HG02588 (cell line): ENCODE measurements at regions not wholly inside any gene's neighbourhood (a gene's known extent, or its start where the extent isn't known, plus 50 kb on each side); places are given as distances from the start of the nearest gene placed in this dataset.
"Not testable (repeated sequence)": the region's sequence is repeated elsewhere in the genome, so short reads cannot be mapped to it uniquely, and the experiment has no call there.

ENCODE experiments used
- ATAC-seq: cut with Tn5 transposase; IDR thresholded peaks from one replicate; pipeline ENCODE4 v1.9.1; 2021; ENCODE audit warnings: mild to moderate bottlenecking, moderate library complexity; ENCODE audit not compliant: unreplicated experiment

DNA sequence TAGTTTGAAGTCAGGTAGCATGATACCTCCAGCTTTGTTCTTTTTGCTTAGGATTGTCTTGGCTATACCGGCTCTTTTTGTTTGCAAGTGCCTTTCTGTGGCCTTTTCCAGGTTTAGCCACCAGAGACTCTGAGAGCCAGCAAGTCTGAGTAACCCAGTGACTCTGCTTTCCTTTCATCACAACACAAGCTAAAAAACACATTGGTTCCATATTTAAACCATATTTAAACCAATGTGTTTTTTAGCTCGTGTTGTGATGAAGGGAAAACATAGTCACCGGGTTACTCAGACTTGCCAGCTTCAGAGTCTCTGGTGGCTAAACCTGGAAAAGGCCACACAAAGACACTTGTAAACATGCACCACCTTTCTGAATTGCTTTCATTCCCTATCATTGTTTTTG, 493.3 kb downstream of the NTRK2 start:
- ATAC-seq, result no peak

DNA sequence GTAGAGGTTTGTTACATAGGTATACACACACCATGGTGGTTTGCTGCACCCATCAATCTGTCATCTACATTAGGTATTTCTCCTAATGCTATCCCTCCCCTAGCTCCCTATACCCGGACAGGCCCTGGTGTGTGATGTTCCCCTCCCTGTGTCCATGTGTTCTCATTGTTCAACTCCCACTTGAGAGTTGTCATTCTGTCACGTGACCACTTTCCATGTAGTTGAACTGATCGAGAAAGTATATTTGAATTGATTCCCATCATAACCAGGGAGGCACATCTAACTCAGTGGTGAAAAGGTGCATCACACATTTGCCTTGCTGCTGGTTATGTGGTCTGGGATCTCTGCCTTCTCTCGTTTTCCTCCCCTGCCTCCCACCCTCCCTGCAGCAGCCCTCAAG, 491.4 kb downstream of the NTRK2 start:
- not testable (repeated sequence) for ATAC-seq

DNA sequence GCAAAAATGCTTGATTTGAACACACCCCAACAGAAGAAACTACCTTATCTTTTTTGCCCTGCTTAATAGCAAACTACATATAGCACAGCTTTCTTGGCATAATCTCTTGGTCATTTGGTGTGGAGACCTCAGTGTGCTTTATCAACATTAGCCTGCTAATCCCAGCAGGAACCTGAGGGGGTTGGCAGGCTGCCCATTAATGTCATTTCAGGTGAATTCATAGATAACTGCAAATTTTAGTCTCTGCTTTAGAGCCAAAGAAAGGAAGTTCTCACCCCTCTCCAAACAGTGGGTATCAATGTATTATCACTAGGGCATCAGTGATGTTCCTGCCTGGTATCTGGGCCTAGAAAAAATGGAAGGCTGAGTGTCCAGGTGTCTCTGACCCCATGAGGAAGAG, 489.0 kb downstream of the NTRK2 start:
- ATAC-seq, result no peak

DNA sequence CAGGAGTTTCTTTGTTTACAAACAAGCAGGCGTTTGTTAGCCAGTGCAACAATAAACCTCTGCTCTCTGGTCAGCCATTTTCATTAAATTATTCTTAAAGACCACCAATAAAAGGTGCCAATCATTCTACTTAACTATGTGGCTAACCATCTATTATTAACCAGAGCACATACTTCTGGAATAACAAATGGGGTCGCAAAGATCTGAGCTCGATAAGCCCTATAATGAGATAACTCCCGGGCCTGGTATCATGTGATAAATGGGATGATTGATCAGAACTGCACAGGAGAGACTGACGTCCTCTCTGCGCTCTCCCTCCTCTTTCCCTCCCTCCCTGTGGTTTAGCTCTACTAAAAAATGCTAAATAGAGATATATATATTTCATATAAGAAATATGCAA, 488.2 kb downstream of the NTRK2 start:
- no peak for ATAC-seq

DNA sequence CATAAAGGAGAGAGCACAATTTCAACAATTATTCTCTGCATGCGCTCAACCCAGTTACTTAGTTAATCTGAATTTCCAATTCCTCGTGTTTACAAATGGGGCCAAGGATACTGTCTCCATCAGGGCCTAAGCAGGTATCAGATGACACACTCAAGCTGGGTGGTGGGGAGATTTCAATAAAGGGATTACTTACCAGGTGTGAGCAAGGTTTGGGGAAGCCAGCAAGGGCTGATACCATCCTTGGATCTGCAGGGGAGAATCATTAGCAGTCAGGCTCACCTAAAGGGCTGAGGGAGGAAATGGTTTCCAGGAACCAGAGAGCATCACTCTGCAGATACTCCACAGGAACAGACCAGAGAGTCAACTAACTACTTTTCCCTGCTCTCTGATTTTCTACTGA, 487.1 kb downstream of the NTRK2 start:
- ATAC-seq, result no peak

DNA sequence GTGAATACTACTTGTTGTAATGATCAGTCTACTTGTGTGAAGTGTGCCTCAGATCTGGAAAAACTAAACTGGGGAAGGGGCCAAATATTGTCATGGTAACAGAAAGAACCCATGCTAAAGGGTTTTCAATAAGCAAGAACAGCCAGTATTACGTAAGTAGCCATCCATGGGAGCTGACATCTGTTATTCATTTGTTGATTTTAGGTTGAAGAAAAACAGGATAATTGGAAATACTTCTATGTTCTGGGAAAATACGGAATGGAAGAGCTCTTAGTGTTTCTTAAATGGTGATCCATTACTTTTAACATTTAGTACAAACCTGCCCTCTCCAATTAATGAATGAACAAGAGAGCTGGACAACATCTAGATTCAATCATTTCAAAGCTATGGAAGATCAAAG, 485.8 kb downstream of the NTRK2 start:
- ATAC-seq, result no peak

DNA sequence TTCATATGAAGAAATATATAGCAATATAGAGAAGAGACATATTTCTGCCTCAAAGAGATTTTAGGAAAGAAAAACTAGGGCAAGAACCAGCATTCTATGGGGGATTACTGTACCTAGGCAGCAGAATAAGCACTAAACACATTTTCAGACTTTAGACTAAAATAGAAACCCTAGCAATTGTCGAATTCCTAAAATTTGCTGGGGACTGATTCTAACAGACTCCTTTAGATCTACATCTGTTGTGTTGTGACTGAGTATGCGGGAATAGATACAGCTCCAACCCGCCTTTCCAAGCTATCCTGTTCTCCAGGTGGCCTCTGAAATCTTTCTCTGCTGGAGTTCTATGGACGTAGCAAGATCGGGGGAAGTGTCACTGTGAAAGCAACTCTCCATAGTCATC, 482.2 kb downstream of the NTRK2 start:
- no peak for ATAC-seq

DNA sequence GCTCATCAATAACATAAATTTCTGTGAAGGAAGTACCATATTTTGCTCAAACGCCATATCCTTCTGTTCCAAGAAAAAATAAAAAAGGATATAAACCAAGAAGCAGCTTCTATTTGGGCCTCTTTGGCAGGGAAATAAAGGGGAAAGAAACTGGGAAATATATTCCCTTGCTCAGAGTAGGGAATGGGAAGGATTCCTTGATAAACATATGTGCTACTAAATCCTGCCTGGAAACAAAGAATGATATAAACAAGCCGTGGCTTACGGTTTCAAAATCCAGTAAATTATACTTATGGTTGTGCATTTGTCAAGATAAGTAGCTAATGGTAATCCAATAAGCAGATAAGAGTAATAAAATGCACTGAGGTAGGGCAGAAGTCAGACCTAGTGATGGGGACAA, 481.6 kb downstream of the NTRK2 start:
- ATAC-seq, result no peak

DNA sequence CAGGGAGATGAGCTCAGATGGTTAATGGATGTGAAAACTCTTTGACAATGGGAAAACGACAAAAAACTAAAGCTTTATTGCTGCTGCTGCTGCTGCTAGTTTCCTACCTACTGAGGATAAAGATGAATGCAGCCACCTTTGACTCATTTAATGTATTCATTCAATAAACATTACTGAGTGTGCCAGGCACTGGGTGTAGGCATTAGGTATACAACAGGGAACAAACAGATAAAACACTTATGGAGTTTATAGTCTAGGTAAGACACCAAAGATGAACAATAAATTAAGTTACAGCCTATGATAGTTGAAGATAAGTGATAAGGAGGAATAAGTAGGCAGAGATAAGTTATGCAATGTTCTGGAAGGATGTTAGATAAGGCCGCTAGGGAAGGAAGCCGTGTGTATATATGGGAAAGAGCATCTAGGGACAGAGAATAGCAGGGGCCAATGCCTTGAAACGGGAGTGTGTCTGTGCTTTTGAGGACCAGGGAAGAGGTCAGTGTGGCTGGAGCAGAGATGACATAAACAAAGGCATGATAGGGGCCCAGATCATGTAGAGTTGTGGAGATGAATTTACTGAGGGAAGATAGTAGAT, 477.6 kb downstream of the NTRK2 start:
- ATAC-seq, result no peak

DNA sequence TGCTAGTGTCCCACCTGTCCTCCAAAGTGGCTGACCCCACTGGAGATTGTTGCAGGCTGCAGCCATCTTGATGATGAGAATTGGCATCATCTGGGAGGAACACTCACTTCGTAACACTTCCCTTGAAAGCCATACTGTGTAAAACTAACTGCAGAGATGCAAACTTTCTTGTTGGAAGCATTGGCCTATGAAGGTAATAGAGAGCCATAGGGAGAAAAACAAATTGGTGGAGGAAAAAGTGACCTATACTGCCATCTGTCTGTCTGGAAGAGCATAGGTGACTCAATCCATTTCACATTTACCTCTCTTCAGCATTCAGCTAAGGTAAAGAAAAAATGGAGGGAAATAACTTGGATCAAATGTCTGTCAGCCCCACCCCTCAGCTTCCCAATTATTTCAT, 473.4 kb downstream of the NTRK2 start:
- no peak for ATAC-seq

DNA sequence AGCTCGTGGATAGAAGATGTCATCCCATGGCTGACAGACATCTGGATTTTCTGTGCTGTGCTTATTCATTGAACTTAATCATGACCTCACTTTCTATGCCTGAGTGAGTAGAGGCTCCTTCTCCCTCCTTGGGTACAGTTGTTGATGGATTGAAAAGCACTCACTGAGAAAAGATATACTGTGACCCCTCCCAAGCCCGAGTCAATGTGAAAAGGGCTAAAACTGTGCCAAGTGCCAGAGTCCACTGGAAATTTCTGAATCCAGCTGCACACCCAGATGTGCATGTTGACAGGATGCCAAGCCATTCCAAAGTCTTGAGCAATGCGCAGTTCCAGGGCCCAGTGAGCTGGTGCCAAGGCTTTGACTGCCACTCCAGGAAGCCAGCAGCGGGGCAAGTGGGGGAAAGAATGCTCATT, 473.0 kb downstream of the NTRK2 start:
- ATAC-seq, result no peak

DNA sequence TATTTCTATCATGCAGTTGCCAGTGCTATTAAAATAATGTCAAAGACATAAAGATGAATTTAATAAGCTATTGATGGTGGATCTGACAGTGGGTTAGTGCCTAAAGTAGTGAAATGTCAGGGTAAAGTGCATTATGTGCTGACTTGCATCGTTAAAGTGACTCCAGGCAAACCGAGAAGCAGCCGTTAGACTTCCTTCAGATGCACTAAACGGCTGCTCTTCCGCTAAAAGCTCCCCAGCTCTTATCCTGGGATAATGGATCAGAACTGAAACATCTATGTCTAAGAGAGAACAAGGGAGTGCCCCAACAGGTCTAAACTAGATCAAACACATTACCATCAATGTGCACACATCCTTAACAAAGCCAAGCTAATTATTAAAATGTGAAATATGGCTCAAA, 468.2 kb downstream of the NTRK2 start:
- ATAC-seq, result no peak

DNA sequence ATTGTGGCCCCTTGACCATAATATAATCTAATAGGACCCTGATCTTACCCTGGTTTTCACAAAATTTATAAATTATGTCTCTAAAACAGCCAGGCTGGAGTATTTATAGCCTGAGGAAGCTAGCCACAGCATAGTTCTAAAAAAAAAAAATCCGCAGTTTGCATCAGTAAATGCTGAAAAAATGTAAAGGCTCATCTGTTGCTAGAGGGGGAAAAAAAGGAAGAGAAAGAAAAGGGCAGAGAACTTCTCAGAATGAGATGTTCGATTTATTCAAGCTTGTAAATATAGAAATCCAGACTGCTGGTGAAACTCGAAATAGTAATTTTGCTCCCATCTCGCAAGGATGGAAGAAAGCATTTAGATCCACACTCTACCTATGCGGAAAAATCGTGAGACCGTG, 467.5 kb downstream of the NTRK2 start:
- ATAC-seq, result no peak

DNA sequence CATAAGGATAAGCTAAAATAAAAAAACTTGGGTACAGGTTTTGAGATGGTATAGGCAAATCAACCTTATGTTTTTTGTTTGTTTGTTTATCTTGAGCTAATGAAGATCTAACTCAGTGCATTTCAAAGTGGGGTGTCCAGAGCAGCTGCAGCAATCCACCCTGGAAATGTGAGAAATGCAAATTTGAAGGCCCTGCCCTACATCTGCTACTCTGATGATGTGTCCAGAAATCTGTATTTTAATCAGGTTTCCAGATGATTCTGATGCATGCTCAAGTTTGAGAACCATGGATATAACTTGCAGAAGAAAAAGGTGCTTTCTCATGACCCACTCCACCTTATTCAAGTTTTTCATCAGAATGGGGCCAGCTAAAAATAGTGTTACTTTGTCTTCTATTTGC, 467.0 kb downstream of the NTRK2 start:
- ATAC-seq, result no peak

DNA sequence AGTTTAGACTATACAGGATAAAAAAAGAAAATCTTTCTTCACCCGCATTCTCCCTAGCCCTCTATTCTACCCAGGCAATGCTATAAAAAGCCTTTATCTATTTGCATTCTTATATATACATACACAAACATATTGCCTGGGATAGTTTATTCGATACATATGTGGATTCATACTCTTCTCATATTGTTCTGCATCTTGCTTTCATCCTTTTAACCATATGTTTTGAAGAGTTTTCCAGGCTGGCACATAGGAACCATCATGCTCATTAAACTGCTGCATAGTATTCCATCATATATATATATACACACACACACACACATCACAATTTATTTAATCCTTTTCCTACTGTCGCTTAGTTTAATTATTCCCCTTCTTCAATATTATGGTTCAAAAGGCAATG, 461.2 kb downstream of the NTRK2 start:
- no peak for ATAC-seq

DNA sequence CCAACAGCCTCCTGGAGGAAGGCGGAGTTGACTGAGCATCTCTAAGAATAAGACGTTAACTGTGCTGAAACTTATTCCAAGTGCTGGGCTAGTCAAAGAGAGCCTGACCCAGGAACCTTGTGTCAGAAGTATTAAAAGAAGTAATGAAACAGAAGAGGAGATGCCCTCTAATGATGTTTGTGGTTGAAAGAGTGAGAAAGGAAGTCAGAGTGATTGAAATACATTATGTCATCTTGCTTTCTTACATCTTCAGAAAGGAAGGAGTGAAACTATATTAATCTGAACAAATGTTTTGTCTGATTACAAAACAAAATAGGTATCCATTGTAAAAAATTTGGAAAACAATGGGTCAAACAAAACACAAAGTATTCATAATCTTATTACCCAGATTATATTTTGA, 460.7 kb downstream of the NTRK2 start:
- ATAC-seq, result no peak

DNA sequence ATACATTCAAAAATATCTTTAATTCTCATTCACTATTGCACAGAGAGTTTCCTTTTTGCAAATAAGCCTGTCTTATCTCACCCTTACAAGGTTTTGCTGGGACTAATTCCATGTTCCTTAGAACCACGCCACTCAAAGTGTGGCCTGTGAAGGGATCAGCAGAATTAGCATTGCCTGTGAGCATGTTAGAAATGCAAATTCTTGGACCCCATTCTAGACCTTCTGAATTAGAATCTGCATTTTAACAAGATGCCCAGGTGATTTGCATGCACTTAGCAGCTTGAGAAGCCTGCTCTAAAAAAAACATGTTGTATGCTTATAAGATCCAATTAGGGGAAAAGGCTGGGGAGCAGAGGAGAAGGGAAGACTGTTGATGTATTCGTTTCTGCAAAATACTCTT, 460.0 kb downstream of the NTRK2 start:
- ATAC-seq, result no peak

DNA sequence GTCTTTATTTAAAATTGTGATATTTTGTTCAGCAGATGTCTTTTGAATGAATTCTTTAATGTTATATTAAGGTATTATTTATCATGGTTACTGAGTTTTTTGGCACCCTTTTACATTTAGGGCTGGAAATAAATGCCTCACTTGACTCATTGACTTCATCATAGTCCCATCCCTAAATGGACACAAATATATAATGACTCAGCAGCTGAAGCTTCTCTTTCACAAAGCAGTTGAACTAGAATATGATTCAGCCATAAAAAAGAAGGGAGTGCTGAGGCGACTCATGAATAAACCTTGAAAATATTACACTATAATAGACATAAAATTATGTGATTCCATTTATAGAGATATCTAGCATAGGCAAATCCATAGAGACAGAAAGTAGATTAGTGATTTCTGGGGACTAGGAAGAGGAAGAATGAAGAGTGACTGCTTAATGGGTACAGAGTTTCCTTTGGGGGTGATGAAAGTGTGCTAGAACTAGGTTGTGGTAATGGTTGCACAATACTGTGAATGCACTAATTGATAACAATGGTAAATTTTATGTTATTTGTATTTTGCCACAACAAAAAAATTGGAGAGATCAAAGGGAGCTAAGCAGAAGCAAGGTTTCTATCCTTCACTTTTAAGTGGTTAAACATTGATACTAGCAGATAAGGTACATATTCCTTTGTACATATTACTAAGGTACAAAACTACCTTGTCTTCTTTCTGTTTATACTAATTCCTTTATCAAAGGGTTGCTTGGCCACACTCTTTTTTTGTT, 449.6 kb downstream of the NTRK2 start:
- ATAC-seq, result no peak

DNA sequence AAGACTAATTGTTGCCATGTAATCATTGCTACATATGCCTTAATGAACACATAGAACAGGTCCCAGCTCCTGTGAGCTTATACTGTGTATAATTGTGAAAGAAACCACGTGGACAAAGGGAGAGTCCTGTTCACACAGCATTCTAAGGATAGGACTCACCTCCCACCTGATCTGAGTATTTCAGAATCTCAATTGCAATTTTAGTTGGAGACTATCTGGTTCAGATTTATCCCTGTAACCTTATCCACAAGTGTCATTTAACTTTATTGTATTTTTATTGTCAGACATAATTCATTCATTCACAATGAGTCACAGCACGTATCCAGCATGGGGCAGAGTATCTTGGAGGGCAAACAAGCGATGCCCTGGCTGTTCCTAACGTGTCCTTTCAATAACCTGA, 448.3 kb downstream of the NTRK2 start:
- ATAC-seq, result no peak

DNA sequence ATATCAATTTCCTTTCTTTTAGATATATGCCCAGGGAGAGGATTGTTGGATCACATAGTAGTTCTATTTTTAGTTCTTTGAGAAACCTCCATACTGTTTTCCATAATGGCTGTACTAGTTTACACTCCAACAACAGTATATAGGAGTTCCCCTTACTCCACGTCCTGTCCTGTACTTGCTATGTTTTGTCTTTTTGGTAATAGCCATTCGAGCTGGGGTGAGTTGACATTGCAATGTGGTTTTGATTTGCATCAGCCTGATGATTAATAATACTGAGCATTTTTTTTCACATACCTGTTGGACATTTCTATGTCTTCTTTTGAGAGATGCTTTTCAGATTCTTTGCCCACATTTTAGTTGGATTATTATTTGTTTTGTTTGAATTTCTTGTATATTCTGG, 445.9 kb downstream of the NTRK2 start:
- no peak for ATAC-seq

DNA sequence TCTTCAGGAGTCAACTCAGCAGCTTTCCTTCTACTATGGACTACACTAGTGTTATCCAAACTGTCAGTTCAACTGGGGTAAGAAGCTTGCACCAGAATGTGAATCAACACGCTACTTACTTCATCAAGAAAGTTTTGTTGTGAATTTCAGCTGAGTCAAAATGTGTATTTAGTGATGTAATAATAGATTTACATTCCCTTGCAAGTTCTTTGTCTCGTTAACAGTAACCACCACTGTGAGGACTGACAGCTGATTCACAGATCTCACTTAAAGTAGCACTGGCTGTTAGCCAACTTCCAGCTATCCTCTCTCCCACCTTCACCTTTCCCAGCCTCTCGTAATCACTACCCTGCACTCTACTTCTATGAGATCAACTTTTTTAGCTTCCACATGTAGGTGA, 445.3 kb downstream of the NTRK2 start:
- ATAC-seq, result no peak

DNA sequence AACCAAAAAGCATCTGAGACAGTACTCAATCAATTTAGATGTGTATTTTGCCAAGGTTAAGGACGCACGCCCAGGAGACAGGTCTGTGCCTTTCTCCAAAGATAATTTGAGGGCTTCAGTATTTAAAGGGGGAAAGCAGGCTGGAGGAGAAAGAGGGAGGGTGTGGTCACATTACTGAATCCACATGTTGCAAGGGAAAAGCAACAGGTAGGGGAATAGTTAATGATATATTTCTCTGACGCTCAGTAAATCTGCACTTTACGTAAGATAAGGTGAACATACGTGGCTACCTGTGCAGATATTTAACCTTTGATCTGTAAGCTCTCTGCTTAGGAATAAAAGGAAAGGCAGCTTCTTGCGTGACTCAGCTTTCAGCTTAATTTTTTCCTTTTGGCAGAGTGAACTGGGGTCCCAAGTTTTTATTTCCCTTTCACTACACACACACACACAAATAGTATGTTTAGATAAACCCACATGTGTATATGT, 443.4 kb downstream of the NTRK2 start:
- no peak for ATAC-seq

DNA sequence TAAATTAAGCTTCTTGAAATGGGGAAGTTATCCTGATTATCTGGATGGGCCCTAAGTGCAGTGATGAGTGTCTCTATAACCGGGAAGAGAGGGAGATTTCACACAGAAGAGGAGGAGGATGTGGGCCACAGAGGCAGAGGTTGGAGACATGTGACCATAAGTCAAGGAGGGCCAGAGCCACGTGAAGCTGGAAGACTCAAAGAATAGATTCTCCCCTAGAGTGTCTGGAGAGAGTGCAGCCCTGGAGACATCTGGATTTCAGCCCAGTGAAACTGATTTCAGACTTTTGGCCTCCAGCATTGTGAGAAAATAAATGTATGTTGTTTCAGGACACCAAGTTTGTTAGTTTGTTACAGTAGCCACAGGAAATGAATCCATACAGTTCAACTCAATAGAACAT, 442.9 kb downstream of the NTRK2 start:
- ATAC-seq, result no peak
